Testis (tissue), 2 donors: ENCODE measurements at regions not wholly inside any gene's neighbourhood (a gene's known extent, or its start where the extent isn't known, plus 50 kb on each side); places are given as distances from the start of the nearest gene placed in this dataset.

Experiments used
- POLR2A ChIP-seq: fragments of 450-650 bp; IDR thresholded peaks from one replicate; pipeline ENCODE4 v1.6.1; 2017; ENCODE audit warnings: antibody characterized with exemption, mild to moderate bottlenecking, moderate library complexity
- TF ChIP-seq, protein P1 (sequence below), 3 experiments: fragments of 450-650 bp in 2 of 3; fragments of 200-600 bp in 1 of 3; sonication (generic) in 1 of 3; IDR thresholded peaks; one replicate each; pipeline ENCODE4 v1.5.1; 2016 to 2019; ENCODE audit warnings: antibody characterized with exemption in 3 of 3, mild to moderate bottlenecking in 2 of 3, moderate library complexity in 1 of 3

GRCh38 chr3:88623709-88624108 is 473.9 kb downstream of the C3orf38 start:
- TF ChIP-seq, protein P1, sequence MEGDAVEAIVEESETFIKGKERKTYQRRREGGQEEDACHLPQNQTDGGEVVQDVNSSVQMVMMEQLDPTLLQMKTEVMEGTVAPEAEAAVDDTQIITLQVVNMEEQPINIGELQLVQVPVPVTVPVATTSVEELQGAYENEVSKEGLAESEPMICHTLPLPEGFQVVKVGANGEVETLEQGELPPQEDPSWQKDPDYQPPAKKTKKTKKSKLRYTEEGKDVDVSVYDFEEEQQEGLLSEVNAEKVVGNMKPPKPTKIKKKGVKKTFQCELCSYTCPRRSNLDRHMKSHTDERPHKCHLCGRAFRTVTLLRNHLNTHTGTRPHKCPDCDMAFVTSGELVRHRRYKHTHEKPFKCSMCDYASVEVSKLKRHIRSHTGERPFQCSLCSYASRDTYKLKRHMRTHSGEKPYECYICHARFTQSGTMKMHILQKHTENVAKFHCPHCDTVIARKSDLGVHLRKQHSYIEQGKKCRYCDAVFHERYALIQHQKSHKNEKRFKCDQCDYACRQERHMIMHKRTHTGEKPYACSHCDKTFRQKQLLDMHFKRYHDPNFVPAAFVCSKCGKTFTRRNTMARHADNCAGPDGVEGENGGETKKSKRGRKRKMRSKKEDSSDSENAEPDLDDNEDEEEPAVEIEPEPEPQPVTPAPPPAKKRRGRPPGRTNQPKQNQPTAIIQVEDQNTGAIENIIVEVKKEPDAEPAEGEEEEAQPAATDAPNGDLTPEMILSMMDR (IDR thresholded peaks at IDR 0.05), result no peak
- TF ChIP-seq POLR2A, result no peak
